ENCODE measurements at regions not wholly inside any gene's neighbourhood (a gene's known extent, or its start where the extent isn't known, plus 50 kb on each side); places are given as distances from the start of the nearest gene placed in this dataset.

GRCh38 chr16:77637940-77638339 lies 84.4 kb upstream of the NUDT7 start:
- TF ChIP-seq POLR2AphosphoS5 (IDR thresholded peaks at IDR 0.05; ENCODE audit: borderline replicate concordance, low read depth, low read length), result no peak
- TF ChIP-seq EZH2 (IDR thresholded peaks at IDR 0.05), result no peak

Data from SK-N-MC (cell line).